Astrocyte (in vitro differentiated cells and primary cell): ENCODE measurements at regions not wholly inside any gene's neighbourhood (a gene's known extent, or its start where the extent isn't known, plus 50 kb on each side); places are given as distances from the start of the nearest gene placed in this dataset.
"Not testable (repeated sequence)": the region's sequence is repeated elsewhere in the genome, so short reads cannot be mapped to it uniquely, and the experiment has no call there.

Source experiments
- CTCF ChIP-seq: IDR thresholded peaks from 2 replicates; pipeline ENCODE4 v1.5.1; 2011; ENCODE audit warnings: low read depth, mild to moderate bottlenecking, inconsistent platforms, low read length, moderate library complexity; ENCODE audit not compliant: insufficient read depth
- EZH2 ChIP-seq: IDR thresholded peaks from 2 replicates; pipeline ENCODE4 v1.6.1; 2012; ENCODE audit warnings: mild to moderate bottlenecking, low read length, inconsistent platforms; ENCODE audit not compliant: insufficient read depth

DNA sequence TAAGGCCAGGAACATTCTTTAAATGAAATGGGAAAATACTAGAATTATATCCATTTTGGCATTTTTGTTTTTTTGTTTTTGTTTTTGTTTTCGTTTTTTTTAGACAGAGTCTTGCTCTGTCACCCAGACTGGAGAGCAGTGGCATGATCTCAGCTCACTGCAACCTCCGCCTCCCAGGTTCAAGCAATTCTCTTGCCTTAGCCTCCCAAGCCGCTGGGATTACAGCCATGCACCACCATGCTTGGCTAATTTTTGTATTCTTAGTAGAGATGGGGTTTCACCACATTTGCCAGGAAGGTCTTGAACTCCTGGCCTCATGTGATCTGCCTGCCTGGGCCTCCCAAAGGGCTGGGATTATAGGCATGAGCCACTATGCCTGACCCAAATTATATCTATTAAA, 520.7 kb upstream of the RORB start:
- TF ChIP-seq CTCF, EZH2: not testable (repeated sequence)
